ENCODE measurements at regions not wholly inside any gene's neighbourhood (a gene's known extent, or its start where the extent isn't known, plus 50 kb on each side); places are given as distances from the start of the nearest gene placed in this dataset.

GRCh38 chr9:3773362-3774060 lies 247.7 kb upstream of the RFX3 start:
- Histone ChIP-seq H2AFZ (ENCODE audit: low read depth) (no peak overlapping the region), H3K36me3 (ENCODE audit: insufficient read depth) (no peaks in the 10 kb centered on the region), H3K79me2 (ENCODE audit: insufficient read depth, low read depth) (no peaks in the 10 kb centered on the region), H3K4me1 (ENCODE audit: low read depth, poor library complexity, severe bottlenecking) (peaks cover 5% of the 10 kb centered on the region), H3K9ac (no peak overlapping the region), H3K27me3 (ENCODE audit: insufficient read depth, low read depth) (no peaks in the 10 kb centered on the region), H3K4me2 (no peak overlapping the region), H3K27ac (no peak overlapping the region), H4K20me1 (ENCODE audit: insufficient read depth) (no peaks in the 10 kb centered on the region), H3K4me3 (IDR thresholded peaks at IDR 0.05; ENCODE audit: insufficient read depth, low read depth, low read length) (no peak overlapping the region)
- TF ChIP-seq, protein P1, sequence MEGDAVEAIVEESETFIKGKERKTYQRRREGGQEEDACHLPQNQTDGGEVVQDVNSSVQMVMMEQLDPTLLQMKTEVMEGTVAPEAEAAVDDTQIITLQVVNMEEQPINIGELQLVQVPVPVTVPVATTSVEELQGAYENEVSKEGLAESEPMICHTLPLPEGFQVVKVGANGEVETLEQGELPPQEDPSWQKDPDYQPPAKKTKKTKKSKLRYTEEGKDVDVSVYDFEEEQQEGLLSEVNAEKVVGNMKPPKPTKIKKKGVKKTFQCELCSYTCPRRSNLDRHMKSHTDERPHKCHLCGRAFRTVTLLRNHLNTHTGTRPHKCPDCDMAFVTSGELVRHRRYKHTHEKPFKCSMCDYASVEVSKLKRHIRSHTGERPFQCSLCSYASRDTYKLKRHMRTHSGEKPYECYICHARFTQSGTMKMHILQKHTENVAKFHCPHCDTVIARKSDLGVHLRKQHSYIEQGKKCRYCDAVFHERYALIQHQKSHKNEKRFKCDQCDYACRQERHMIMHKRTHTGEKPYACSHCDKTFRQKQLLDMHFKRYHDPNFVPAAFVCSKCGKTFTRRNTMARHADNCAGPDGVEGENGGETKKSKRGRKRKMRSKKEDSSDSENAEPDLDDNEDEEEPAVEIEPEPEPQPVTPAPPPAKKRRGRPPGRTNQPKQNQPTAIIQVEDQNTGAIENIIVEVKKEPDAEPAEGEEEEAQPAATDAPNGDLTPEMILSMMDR (conservative IDR thresholded peaks at IDR 0.05; ENCODE audit: low read depth, low read length) = no peak

GRCh38 chr9:3769646-3770045 lies 243.8 kb upstream of the RFX3 start:
- Histone ChIP-seq H3K9ac (no peak overlapping the region), H2AFZ (ENCODE audit: low read depth) (no peak overlapping the region), H3K27me3 (ENCODE audit: insufficient read depth, low read depth) (no peaks in the 10 kb centered on the region), H3K4me2 (no peak overlapping the region), H3K36me3 (ENCODE audit: insufficient read depth) (no peaks in the 10 kb centered on the region), H3K4me3 (IDR thresholded peaks at IDR 0.05; ENCODE audit: insufficient read depth, low read depth, low read length) (no peak overlapping the region), H3K27ac (no peak overlapping the region), H3K4me1 (ENCODE audit: low read depth, poor library complexity, severe bottlenecking) (peaks cover 5% of the 10 kb centered on the region), H4K20me1 (ENCODE audit: insufficient read depth) (no peaks in the 10 kb centered on the region), H3K79me2 (ENCODE audit: insufficient read depth, low read depth) (no peaks in the 10 kb centered on the region)
- TF ChIP-seq, protein P1 (conservative IDR thresholded peaks at IDR 0.05; ENCODE audit: low read depth, low read length) = no peak

- TF ChIP-seq, protein P1 (conservative IDR thresholded peaks at IDR 0.05; ENCODE audit: low read depth, low read length) = no peak
- no peak overlapping the region for H3K4me2 ChIP-seq
- no peak overlapping the region for H3K27ac ChIP-seq
- no peak overlapping the region for H3K9ac ChIP-seq
- no peak overlapping the region for H3K4me3 ChIP-seq (IDR thresholded peaks at IDR 0.05; ENCODE audit: insufficient read depth, low read depth, low read length)
- H3K4me1 ChIP-seq (ENCODE audit: low read depth, poor library complexity, severe bottlenecking) = peaks cover 5% of the 10 kb centered on the region
- H3K27me3 ChIP-seq (ENCODE audit: insufficient read depth, low read depth) = no peaks in the 10 kb centered on the region
- H3K36me3 ChIP-seq (ENCODE audit: insufficient read depth) = no peaks in the 10 kb centered on the region
- H2AFZ ChIP-seq (ENCODE audit: low read depth) = no peak overlapping the region
- H4K20me1 ChIP-seq (ENCODE audit: insufficient read depth) = no peaks in the 10 kb centered on the region
- H3K79me2 ChIP-seq (ENCODE audit: insufficient read depth, low read depth) = no peaks in the 10 kb centered on the region
Observed at GRCh38 chr9:3768712-3769457, 243.1 kb upstream of the RFX3 start.

DNA sequence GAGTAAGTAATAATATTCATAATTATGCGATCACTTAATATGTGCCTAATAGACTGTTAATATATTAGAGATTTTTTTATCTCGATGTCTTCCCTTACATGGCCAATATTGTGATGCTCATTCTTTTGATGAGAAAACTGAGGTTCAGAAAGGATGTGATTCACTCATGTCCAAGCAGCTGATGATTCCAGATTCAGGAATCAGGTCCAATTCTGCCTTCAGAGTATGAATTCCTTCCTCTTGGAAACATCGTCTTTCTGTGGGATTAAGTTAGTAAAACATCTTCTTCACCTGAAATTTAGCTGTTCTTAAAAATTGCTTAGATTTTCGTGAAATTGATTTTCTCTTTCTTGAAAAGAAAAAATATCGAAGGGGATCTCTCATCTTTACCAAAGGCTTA lies 242.5 kb upstream of the RFX3 start:
- H2AFZ ChIP-seq (ENCODE audit: low read depth) = no peak overlapping the region
- H3K79me2 ChIP-seq (ENCODE audit: insufficient read depth, low read depth) = no peaks in the 10 kb centered on the region
- H3K4me3 ChIP-seq (IDR thresholded peaks at IDR 0.05; ENCODE audit: insufficient read depth, low read depth, low read length) = no peak overlapping the region
- peaks cover 5% of the 10 kb centered on the region for H3K4me1 ChIP-seq (ENCODE audit: low read depth, poor library complexity, severe bottlenecking)
- TF ChIP-seq, protein P1 (conservative IDR thresholded peaks at IDR 0.05; ENCODE audit: low read depth, low read length) = no peak
- no peak overlapping the region for H3K27ac ChIP-seq
- no peaks in the 10 kb centered on the region for H3K36me3 ChIP-seq (ENCODE audit: insufficient read depth)
- H3K27me3 ChIP-seq (ENCODE audit: insufficient read depth, low read depth) = no peaks in the 10 kb centered on the region
- no peaks in the 10 kb centered on the region for H4K20me1 ChIP-seq (ENCODE audit: insufficient read depth)
- H3K9ac ChIP-seq = no peak overlapping the region
- H3K4me2 ChIP-seq = no peak overlapping the region
